Islet of Langerhans (tissue), 1 donor: ENCODE measurements at regions not wholly inside any gene's neighbourhood (a gene's known extent, or its start where the extent isn't known, plus 50 kb on each side); places are given as distances from the start of the nearest gene placed in this dataset.

Experiments
- FAIRE-seq: peaks from one replicate; lab custom pipeline; 2011; peaks lifted over from hg19 to GRCh38; lab: Jason Lieb, UNC

DNA sequence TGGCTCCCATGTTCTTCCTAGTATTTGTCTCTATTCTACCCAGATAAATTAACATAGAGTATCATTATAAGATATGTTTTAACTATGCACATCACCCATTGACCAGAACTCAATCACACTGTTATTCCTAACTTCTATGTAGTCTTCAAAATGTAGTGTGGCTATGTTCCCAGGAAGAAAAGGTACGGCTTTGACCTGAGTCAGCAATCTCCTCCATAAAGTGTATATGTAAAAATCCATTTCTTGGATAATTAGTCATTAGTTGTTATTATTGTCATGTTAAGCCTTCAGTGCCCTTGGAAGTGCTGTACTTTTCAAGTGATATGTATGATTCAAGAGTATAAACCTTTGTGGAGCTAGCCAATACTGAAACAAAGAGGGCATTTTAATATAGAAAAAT, 444.0 kb upstream of the ZWINT start:
- no peak for FAIRE-seq

DNA sequence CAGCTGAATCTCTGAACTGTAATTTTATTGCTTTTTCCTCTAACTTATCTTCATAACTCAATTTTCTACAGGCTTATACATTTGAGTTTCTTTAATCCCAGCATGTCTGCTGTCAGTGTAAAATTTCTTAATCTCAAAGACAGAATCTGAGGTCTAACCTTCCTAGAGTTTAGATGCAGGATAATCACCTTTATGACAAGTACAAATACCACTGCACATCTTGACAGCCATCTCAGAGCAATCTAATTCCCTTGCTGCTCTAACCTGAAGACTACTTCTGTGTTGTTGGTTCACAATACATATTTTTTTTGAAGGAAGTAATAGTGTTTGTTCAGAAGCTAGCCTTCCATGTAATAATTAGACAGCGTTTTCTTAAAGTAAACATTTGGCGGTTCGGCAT, 424.2 kb upstream of the ZWINT start:
- FAIRE-seq = no peak

DNA sequence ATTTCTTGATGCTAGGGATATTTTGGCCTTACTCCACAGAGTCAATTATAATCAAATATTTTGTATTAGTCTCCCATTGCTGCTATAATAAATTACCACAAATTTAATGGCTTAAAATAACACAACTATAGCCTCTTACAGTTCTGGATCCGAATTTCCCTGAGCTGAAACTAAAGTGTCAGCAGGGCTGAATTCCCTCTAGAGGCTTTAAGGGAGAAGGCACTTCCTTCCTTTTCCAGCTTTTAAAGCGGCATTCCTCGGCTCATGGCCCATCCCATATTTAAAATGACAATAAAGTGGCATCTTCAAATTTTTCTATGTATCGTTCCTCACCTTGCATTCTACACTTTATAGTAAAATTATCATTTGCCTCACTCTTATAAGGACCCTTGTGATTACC, 421.4 kb upstream of the ZWINT start:
- FAIRE-seq = no peak

DNA sequence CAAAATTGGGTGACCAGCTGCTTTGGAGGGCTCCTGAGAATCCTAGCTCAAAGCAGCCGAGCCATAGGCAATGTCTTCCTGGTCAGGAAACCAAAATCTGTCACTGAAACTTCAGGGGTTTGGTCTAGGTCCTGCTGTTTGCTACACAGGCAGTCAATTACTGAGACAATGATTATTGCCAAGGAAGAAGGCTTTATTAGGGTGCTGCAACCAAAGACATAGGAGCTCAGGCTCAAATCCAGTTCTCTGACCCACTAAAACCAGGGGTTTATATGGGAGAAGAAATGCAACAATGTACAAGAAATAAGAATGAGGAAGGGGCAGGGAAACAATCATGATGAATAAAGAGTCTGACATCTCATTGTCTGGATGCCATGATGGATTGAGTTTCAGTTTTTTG, 410.3 kb upstream of the ZWINT start:
- FAIRE-seq = no peak

DNA sequence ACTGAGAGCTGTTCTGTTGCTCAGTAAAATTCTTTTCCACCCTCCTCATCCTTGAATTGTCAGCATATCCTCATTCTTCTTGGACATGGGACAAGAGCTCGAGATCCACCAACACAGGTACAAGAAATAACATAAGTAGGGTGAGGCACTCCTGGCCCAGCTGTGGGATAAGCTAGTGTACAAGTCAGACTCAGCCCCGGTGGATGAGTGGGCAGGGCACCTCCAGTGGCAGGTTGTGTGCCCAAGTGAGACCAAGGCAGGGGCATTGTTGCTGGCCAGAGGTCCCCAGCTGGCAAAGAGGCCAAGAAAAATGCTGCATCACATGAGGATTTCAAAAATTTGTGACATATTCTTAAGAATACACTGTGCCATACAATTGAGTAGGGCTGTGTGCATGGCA, 402.0 kb upstream of the ZWINT start:
- FAIRE-seq = no peak

DNA sequence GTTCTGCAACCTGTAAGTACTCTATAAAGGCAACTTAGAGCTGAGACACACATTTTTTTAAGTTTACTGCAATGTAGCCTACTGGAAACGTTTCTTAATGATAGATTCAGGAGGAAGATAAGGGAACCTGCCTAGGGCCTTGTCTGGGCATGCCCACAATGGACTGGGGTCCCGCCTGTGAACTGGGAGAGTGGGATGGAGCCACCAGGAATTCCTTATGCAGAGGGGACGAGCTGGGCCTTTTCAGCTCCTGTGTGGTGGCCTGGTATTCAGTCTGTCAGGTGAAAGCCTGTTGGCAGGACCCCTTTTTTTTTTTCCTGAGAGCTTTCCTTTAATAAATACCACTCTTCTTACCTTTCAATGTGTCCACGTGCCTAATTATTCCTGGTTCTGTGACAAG, 384.4 kb upstream of the ZWINT start:
- FAIRE-seq = no peak

DNA sequence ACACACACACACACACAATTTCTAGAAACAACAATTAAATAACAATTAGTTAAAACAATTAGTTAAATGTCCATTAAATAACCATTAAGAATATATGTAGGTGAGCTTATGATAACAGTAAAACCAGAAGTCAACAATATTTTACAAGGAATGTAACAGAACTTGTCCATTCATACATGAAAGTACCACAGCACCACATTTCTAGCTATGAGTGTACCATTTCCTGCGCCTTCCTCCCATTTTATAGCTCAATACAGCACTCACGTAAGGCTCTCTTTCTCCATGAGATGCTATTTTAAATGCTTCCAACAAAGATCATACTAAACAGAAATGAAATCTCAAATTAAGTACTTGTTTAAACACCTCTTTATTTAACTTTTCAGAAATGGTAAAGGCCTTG, 367.3 kb upstream of the ZWINT start:
- no peak for FAIRE-seq

DNA sequence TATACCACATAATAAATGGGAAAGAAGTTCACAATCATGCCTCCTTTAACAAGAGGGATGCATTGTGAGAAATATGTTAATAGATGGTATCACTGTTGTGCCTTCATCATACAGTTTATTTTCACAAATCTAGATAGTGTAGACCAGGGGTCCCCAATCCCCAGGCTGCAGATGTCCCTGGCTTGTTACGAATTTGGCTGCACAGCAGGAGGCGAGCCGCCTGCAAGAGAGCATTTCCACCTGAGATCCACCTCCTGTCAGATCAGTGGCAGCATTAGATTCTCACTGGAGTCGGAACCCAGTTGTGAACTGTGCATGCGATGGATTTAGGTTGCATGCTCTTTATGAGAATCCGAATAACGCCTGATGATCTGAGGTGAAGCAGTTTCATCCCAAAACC, 361.9 kb upstream of the ZWINT start:
- FAIRE-seq = no peak

DNA sequence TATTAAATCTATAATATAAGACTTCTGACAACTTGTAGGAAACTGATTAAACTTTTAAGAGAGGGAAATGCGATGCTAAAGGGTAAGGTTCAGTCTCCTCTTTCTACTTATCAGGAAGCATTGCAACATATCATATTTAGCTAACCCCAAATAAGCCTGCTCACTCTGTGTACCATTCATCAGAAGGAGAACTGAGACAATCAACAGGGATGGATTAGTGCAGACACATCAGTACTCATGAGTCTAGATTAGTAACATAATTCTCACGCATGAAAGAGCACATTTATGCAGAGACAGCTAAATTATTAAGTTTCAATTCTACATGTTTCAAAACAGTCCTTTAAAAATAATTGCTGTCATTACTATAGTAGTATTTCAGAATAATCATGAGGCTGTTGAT, 354.2 kb upstream of the ZWINT start:
- no peak for FAIRE-seq

DNA sequence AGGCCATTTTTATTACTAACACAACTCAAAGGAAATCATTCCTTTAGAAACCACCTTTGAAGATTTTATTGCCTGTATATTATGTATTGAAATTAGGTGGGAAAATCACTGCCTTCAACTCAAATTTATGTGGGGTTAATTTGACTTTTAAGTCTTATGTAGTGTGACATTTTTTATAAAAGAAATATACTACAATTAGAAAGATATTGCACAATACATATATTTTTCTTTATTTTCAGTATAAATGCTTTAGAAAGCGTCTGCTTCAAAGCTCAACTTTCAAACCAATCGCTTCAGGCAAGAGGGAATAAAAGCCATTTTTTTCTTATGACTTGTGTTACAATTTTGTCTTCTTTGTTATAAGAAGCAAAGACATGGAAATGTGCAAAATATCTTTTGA, 337.4 kb upstream of the ZWINT start:
- no peak for FAIRE-seq

DNA sequence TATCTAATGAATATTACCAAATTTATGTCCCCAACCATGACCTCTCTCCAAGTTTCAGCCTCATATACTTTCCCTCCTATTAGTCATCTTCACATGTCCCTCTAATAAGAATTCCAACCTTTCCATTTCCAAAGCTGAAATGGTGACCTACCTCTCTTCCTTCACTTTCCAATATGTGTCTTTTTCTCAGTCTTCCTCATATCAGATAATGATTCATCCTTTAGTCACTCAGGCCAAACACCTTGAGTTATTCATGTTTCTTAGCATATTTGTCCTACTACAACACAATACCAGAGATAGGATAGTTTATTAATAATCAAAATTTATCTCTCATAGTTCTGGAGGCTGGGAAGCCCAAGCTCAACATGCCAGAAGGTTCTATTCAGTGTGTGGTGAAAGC, 318.5 kb upstream of the ZWINT start:
- no peak for FAIRE-seq

DNA sequence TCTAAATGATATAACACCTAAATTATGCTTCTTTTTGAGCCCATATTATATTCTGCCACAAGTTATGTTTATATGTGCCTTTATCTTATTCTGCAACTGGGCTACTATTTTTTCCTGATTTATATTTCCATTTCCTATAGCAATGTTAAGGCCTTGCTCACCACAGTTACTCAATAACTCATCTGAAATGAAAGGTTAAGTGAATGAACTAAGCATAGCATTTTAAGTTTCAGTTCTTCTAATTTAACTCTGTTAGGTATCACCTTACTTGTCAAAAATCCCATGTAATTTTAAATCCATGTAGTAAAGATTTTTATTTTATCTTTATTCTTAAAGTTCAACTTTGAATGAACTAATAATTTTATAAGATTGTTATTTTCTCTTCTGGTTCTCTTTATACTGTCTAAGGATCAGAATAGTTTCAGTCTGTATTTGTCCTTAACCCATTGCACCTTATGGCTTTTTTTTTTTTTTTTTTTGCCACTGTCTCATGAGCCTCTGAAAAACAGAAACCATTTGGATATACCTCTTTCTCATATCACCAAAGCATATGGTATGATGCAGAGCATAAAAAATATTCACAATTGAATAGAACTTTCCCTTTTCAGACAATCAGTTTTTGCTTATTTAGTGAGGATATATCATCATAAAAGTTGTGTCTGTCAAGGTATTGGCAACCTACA, 301.8 kb upstream of the ZWINT start:
- no peak for FAIRE-seq

DNA sequence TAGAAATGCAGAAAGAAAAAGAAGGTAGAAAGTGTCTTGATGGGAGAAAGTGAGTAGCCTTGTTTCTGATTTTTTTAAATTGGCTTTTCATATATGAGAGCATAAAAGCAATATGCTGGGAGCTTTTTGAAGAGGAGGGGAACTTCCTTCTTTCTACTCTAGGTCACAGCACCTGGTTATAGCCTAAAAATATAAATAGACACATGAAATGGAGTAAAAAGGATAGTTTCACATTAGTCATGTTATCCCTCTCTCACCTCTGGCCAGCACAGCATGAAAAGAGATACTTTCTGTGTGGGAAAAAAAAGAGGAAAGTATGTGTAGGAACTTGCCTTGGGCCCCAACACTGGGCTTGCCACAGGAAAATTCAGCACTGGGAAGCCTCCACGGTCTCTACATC, 292.2 kb upstream of the ZWINT start:
- no peak for FAIRE-seq

DNA sequence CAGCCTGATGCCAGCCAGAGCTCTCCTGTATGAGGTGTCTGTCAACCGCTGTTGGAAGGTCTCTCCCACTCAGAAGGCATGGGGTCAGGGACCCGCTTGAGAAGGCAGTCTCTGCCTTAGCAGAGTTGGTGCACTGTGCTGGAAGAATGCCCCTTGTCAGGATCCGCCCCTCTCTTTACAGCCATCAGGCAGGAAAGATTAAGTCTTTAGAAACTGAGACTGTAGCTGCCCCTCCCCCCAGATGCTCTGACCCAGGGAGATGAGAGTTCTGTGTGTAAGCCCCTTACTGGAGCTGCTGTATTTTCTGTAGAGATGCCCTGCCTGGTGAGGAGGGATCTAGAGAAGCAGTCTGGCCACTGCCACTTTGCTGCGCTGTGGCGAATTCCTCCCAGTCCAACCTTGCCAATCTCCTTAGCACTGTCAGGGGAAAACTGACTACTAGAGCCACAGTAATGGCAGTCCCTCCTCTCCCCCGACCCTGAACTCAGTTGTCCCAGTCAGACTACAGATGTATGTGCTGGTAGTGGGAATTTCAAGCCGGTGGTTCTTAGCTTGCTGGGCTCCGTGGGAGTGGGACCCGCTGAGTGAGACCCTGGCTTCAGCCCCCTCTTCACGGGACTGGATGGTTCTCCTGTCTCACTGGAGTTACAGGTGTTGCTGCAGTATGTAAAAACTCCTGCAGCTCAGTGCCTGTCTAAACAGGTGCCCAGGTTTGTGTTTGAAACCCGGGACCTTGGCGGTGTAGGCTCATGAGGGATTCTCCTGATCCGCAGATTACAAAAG, 285.5 kb upstream of the ZWINT start:
- no peak for FAIRE-seq

DNA sequence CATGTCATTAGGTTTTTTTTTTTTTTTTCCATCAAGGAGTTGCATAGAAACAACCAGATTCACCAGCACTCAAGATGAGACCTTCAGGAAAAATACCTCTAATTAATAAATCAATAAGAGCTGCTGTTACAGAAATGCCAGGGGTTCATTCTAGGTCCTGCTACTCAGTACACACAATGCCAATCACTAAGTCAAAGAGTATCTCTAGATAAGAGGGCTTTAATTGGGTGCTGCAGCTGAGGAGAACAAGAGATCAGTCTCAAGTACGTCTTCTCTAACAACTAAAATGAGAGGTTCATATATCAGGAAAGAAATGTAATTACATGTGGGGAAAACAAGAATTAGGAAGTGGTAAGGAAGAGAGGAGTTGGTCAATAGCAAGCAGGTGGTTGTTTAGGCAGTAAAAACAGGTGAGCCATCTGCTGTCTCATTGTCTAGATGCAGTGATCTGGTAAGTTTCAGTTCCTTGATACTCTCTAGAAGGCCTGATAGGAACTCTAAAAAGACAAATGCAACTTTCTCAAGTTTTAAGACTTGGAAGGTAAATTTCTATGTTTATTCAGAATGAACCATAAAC, 272.9 kb upstream of the ZWINT start:
- no peak for FAIRE-seq

DNA sequence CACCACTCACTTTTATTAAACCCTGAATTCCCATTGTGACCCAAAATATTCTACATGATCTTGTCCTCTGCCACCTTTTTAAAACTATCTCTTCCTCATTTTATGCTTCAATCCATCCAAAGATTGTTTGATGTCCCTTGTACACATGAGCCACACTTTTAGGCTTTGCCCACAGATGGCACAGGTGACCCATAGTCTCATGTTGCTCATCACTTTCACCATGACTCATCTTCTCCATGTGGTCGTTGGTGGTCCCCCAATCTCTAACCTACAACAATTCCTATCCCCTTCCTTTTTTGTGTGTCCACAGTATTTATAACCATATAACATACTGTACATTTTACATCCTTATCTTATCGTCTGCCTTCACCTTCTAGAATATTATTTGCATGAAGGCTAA, 271.5 kb upstream of the ZWINT start:
- no peak for FAIRE-seq

DNA sequence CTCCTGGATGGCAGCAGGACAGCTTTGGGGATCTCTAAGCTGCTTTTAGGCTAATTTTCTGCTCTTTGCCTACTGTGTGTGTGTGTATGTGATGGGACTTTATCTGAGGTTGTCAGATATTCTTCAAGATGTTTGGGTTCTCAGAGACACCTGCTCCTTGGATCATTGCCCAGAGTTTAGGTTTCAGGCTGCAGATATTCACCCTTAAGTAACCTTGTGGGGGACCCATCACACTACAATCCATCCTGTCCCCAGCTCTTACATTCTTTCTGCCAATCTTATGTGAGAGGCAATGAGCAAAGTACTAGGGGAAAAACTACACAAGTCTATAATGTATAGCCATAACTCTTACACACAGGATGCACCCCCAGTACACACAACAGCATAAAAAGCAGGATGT, 263.0 kb upstream of the ZWINT start:
- FAIRE-seq = no peak

DNA sequence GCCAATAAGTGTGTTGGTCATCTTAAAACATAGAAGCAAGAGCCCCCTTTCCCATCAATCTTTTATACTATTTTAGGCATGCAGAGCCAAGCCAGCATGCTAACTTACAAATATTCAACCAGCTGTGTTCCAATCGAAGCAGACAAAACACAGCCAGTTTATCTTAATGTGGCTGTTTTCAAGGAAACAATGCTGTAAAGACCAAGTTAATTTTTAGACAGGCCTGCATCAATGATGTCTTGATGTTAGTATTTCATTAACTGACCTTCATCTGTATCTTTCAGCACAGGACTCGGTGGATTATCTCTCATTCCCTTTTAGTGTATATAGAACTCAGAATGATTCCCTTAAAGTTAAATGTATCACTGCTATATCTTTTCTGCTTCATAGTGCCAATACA, 262.0 kb upstream of the ZWINT start:
- no peak for FAIRE-seq

DNA sequence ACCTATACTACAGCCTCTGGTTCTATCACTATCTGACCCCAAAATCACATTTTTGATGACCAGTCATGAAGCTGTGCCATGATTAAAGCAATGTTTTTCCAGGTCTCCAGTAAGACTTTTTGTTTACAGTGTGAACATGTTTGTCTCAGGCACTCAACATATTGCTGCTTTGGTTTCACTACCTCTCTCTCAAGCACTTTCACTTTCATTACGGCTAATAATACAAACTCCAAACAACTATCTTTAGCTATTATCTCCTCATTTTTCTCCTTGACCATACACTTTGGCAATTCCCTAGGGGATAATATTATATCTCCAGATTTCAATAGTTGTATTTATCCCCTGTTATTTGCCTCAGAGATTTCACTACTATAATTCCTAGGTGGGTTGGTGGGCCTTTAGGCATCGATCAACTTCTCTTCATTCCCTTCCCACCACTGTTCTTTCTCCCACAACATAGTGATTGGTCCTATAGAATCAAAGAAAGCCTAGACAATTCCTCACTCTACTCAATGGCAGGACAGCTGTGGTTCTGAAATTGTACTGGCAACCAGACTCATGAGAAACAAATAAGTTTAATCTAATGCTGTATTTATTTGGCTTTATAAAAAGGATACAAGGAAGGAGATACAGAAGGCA, 261.4 kb upstream of the ZWINT start:
- FAIRE-seq = peak; percentile 24

DNA sequence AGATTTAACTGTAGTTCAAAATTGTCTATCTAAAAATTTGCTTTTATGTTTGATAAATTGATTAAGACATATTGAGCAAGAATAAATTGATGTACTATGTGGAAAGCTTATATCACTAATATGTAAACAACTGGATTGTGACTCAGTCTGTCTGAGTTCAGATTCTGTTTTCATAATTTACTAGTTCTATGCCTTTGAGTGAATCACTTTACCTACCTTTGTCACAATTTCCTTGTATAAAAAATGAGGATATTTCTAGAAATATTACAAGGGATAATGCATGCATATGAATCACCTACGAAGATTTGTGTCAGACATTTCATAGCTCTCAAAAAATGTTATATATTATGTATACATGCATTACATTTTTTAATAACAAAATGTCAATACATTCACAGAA, 245.1 kb upstream of the ZWINT start:
- no peak for FAIRE-seq

DNA sequence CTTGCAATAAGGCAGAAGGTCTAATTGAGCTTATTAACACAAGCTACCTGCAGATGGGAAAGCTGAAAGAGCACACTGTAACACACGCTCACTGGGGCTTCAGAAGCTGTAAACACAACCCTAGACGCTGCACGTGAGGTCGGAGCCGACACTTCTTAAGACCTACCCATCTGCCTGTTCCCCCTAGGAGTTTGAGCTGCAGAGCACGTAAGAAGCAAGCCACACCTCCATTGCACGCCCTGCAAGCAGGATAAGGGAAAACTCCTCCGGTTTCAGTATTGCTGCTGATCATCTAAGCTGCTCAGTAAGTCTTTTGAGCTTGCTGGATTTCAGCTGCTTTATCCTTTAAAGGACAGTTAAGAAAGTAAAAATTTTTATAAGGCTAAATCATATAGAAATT, 244.0 kb upstream of the ZWINT start:
- FAIRE-seq = no peak

DNA sequence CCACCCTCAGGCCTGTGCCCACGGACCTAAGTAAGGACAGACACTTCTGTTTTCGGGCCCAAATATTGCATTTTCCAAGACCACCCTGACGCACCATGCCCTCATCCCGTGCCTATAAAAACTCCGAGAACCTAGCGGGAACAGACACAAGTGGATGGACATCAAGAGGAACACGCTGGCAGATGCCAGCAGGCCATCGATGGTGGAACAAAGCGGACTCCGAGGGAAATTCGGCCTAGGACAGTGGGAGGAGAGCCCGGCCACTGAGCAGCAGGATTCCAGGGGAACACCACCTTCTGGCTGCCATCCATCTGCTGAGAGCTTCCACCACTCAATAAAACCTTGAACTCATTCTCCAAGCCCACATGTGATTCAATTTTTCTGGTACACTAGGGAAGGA, 243.6 kb upstream of the ZWINT start:
- FAIRE-seq = no peak

DNA sequence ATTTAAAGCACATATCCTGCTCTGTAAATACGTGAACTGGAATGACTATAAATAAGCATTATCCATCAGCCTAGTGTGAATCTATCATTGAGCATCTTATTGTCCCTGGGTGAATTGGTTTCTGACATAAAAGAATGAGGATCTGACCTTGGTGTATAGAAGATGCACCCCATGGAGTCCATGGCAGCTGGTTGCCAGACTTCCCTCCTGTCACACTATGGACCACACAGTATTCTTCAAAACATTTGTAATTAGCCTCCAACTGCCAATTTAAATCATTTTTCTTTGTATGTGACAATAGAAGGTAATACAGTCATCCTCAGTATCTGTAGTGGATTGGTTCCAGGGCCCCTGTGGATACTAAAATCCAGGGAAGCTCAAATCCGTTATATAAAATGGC, 238.1 kb upstream of the ZWINT start:
- FAIRE-seq = no peak
